Bone marrow (tissue), 2 donors: ENCODE measurements at regions not wholly inside any gene's neighbourhood (a gene's known extent, or its start where the extent isn't known, plus 50 kb on each side); places are given as distances from the start of the nearest gene placed in this dataset.

Experiments
- DNase-seq, 2 donors: peaks; one replicate each; lab custom pipeline; 2025; lab: John Stamatoyannopoulos, UW

GRCh38 chr21:41566500-41567014 is 58.6 kb upstream of the TMPRSS2 start:
- DNase-seq = no peak

GRCh38 chr21:41565550-41565949 is 57.6 kb upstream of the TMPRSS2 start:
- DNase-seq = no peak

- no peak for DNase-seq
Measured at GRCh38 chr21:41564871-41565274, 56.9 kb upstream of the TMPRSS2 start.

DNA sequence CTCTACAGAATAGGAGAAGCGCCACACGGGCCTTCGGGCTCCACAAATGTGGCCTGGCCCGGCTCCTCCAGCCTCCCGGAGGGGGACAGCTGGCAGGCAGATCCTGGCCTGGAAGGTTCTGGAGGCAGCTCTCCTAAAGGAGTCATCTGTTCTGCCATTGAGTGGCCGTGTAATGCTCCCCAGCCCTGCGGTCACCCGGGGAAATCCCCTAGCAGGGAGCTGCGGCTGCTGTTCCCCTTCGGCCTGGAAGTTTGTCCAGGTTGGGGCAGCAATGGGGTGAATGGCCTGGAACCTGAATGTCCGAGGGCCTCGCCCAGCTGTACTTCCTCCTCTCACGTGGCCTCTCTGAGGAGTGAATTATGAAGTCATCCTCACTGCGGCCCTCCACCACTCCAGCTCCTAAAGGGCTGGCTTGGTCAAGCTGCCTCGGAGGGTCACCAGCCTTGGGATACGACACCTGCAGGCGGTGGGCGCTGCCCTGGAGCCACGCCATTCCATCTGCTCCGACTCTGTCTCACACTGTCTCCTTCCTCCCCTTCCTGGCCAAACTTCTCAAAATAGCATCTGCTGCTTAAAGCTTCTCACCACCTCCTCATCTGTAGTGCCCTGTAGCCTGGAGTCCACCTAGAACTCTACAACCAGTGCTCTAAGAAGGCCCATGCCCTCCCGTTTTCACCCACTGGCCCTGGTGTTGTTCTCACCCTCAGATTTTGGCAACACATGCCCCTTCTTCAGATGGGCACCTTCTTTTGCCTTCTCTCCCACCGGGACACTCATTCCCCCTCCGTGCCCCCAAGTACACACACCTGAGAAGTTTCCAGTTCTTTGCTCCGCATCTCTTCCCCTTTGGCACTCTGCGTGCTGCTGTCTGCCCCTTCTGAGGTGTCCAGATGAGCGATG is 54.4 kb upstream of the TMPRSS2 start:
- DNase-seq = no peak

- no peak for DNase-seq
Measured at GRCh38 chr21:41561701-41562100, 53.7 kb upstream of the TMPRSS2 start.

- no peak for DNase-seq
Measured at GRCh38 chr21:41560661-41561158, 52.8 kb upstream of the TMPRSS2 start.

DNA sequence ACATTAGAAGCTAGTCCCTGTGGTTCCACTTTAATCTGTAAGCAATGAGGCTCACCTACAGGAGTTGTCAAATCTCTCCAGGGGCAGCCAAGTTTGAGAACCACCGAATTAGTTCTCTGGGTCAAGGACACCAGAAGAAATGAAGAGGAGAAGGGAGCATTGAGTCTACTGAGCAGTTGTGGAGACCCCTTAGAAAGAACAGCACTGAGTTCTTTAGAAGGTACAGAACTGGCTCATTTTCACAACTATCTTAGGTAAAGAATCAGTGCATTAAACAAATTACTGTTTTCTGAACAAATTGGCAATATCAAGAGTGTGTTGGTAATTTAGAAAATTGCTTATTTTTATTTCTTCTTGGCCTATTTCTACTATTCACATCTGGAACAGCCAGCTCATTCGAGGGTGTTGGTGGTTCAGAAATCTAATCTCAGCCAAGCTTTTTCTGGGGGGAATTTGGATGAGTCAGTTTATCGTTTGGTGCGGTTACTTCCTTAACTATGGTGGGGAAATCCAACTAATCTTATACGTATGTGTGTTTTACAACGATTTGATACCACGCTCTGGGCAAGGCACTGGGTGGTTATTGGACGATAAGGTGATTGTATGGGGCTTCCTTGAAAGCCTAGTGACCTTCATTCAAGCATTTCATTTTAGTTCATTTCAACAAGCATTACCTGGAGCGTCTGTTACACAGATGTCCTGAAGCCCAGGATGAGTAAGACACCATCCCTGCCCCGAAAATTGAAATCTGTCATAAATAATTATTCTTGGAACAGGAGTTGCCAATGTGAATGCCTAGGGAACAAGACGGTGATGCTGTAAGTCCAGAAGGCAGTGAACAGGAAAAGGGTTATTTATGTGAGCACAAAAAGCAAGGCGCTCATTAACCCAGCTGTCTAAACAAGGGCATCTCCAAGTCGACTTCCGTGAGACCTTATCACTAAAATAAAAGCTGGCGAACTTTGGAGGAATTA is 52.0 kb upstream of the TMPRSS2 start:
- DNase-seq = no peak

DNA sequence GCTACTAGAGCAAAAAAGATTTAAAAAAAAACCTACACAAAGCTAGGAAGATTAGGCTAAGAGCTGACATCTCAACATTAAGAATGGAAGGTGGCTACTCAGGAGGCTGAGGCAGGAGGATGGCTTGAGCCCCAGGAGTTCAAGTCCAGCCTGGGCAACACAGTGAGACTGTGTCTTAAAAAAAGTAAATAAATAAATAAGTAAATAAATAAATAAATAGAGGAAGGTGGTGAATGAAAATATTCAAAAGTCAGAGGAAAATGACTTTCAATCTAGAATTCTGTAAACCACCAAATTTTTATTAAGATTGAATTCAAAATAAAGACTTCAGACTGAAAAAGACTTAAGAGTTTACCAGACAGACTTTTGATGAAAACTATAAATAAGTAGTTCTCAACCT is 50.9 kb upstream of the TMPRSS2 start:
- DNase-seq = no peak

- no peak for DNase-seq
Measured at GRCh38 chr21:41557884-41558283, 49.9 kb upstream of the TMPRSS2 start.
